AG04450 (cell line): ENCODE measurements at regions not wholly inside any gene's neighbourhood (a gene's known extent, or its start where the extent isn't known, plus 50 kb on each side); places are given as distances from the start of the nearest gene placed in this dataset.

ENCODE experiments used
- CTCF ChIA-PET: fragments of 300-600, 350-600 bp; formaldehyde crosslinking; extraction: SDS; loops from one replicate; lab custom pipeline; 2022; ENCODE audit warnings: antibody characterized with exemption, inconsistent platforms; lab: Charles Lee
- POLR2A ChIA-PET: fragments of 350-600 bp; formaldehyde crosslinking; extraction: SDS; loops from one replicate; lab custom pipeline; 2021; ENCODE audit warnings: antibody characterized with exemption, inconsistent platforms; lab: Yijun Ruan, JAX
- DNase-seq: peaks from one replicate; pipeline ENCODE4 v3.0.0-alpha.2; 2011; ENCODE audit warnings: low read depth, low spot score
- H3K27ac ChIP-seq: one replicate; pipeline ENCODE4 v1.5.1; 2012; ENCODE audit warnings: low read depth, low read length, control low read depth
- H3K27me3 ChIP-seq: one replicate; pipeline ENCODE4 v1.6.0; 2012; ENCODE audit warnings: low read length; ENCODE audit not compliant: control insufficient read depth, insufficient read depth
- H3K4me3 ChIP-seq: 2 replicates; pipeline ENCODE4 v1.5.1; 2011; ENCODE audit warnings: mild to moderate bottlenecking, low read depth, low read length, control low read depth
- H3K9me3 ChIP-seq: 2 replicates; pipeline ENCODE4 v1.5.1; 2012; ENCODE audit warnings: low read length; ENCODE audit not compliant: control insufficient read depth, insufficient read depth
- CTCF ChIP-seq: IDR thresholded peaks from 2 replicates; pipeline ENCODE4 v1.5.1; 2011; ENCODE audit warnings: low read depth, low read length, control low read depth, inconsistent platforms

DNA sequence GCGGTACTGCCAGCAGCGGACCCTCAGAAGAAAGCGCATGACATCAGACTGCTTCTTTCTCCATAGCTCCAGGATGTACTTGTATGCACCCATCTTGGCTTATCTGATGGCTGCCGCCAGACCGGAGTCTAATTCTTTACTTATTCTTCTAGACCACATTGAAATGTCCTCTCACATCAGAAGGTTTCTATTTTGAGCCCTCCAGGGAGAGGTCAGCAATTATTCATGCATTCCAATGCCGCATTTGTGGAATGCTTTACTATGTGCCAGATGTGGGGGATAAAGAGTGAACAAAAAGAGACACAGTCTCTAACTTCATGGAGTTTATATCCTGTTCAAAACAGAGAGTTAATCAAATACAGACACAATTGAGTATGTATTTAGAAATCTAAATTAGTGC lies 230.1 kb downstream of the MIAT start:
- peaks cover 5% of the 10 kb centered on the region for H3K27me3 ChIP-seq
- DNase-seq: peak; percentile 54
- no peak for TF ChIP-seq CTCF

DNA sequence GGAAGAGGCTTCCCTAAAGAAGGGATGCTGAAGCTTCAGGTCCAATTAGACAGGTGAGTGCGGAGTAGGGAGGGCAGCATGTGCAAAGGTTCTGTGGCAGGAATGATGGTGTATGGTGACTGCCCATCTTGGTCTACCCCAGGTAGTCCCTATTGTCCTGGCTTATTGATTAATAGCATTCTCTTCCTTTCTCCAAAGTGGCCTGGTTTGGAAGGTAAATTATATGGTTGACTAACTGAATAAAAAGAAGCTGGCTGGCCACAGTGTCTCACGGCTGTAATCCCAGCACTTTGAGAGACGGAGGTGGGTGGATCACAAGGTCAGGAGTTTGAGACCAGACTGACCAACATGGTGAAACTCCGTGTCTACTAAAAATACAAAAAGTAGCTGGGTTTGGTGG lies 230.5 kb downstream of the MIAT start:
- Histone ChIP-seq H3K27ac (no peak overlapping the region), H3K9me3 (no peaks in the 10 kb centered on the region), H3K4me3 (no peak overlapping the region), H3K27me3 (peaks cover 5% of the 10 kb centered on the region)
- ChIA-PET POLR2A (no interaction called here), CTCF (no interaction called here)
- no peak for DNase-seq
- no peak for TF ChIP-seq CTCF

More for the DNA sequence above, 230.1 kb downstream of the MIAT start:
- Histone ChIP-seq H3K27ac (peak overlapping the region; percentile 39), H3K4me3 (no peak overlapping the region), H3K9me3 (no peaks in the 10 kb centered on the region)
- ChIA-PET CTCF (no interaction called here), POLR2A (no interaction called here)

- Histone ChIP-seq H3K9me3 (no peaks in the 10 kb centered on the region), H3K4me3 (no peak overlapping the region), H3K27ac (no peak overlapping the region), H3K27me3 (peaks cover 2% of the 10 kb centered on the region)
- DNase-seq: no peak
- TF ChIP-seq CTCF: no peak
- POLR2A ChIA-PET: no interaction called here
- CTCF ChIA-PET: no interaction called here
Measured at GRCh38 chr22:26888887-26889286, 231.5 kb downstream of the MIAT start.

- no peak for TF ChIP-seq CTCF
- Histone ChIP-seq H3K4me3 (no peak overlapping the region), H3K27ac (no peak overlapping the region), H3K27me3 (no peaks in the 10 kb centered on the region), H3K9me3 (no peaks in the 10 kb centered on the region)
- CTCF ChIA-PET: no interaction called here
- no peak for DNase-seq
- POLR2A ChIA-PET: no interaction called here
Measured at GRCh38 chr22:26889802-26890201, 232.4 kb downstream of the MIAT start.

- TF ChIP-seq CTCF: no peak
- Histone ChIP-seq H3K9me3 (no peaks in the 10 kb centered on the region), H3K4me3 (no peak overlapping the region), H3K27ac (no peak overlapping the region), H3K27me3 (no peaks in the 10 kb centered on the region)
- no peak for DNase-seq
- POLR2A ChIA-PET: no interaction called here
- CTCF ChIA-PET: no interaction called here
Measured at GRCh38 chr22:26890870-26891269, 233.5 kb downstream of the MIAT start.
